ENCODE measurements at regions not wholly inside any gene's neighbourhood (a gene's known extent, or its start where the extent isn't known, plus 50 kb on each side); places are given as distances from the start of the nearest gene placed in this dataset.

DNA sequence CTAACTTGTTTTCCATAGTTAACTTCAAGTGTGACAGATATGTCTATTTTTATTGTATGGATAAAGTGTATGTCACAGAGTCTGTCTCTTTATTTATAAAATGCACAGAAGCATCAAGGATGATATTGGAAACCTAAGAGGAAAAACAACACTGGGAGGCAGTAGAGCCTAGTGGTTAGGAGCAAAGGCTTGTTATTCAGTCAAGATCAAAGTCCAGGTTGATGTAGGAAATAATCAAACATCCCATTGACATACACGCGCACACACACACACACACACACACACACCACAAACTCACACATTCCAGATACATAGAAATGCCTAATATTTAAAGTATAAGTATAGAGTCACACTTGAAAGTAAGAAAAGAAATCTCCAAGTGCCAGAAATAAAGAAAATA lies 206.8 kb downstream of the CHRDL1 start:
- Histone ChIP-seq H3K36me3 (replicated peaks; ENCODE audit: insufficient read depth, low read depth) (no peaks in the 10 kb centered on the region), H3K4me2 (no peak overlapping the region), H3K27ac (no peak overlapping the region), H3K9me2 (replicated peaks; ENCODE audit: insufficient read depth) (no peaks in the 10 kb centered on the region), H3K4me1 (ENCODE audit: insufficient read depth) (no peaks in the 10 kb centered on the region), H2AFZ (no peak overlapping the region), H3K79me2 (no peaks in the 10 kb centered on the region), H3K27me3 (no peaks in the 10 kb centered on the region), H3K9me3 (ENCODE audit: low read depth) (no peaks in the 10 kb centered on the region), H4K20me1 (ENCODE audit: insufficient read depth, poor library complexity, severe bottlenecking) (no peaks in the 10 kb centered on the region), H3K4me3 (no peak overlapping the region)
- TF ChIP-seq, protein P1, sequence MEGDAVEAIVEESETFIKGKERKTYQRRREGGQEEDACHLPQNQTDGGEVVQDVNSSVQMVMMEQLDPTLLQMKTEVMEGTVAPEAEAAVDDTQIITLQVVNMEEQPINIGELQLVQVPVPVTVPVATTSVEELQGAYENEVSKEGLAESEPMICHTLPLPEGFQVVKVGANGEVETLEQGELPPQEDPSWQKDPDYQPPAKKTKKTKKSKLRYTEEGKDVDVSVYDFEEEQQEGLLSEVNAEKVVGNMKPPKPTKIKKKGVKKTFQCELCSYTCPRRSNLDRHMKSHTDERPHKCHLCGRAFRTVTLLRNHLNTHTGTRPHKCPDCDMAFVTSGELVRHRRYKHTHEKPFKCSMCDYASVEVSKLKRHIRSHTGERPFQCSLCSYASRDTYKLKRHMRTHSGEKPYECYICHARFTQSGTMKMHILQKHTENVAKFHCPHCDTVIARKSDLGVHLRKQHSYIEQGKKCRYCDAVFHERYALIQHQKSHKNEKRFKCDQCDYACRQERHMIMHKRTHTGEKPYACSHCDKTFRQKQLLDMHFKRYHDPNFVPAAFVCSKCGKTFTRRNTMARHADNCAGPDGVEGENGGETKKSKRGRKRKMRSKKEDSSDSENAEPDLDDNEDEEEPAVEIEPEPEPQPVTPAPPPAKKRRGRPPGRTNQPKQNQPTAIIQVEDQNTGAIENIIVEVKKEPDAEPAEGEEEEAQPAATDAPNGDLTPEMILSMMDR (IDR thresholded peaks at IDR 0.05; ENCODE audit: poor library complexity): no peak
- peak; percentile 23 for DNase-seq (ENCODE audit: low spot score)
- 69% methylated on average over 2 of the region's 2 CpGs for WGBS (ENCODE audit: low lambda C conversion rate, missing lambda C conversion rate)

- no peaks in the 10 kb centered on the region for H4K20me1 ChIP-seq (ENCODE audit: insufficient read depth, poor library complexity, severe bottlenecking)
- H3K4me3 ChIP-seq: no peak overlapping the region
- no peaks in the 10 kb centered on the region for H3K79me2 ChIP-seq
- no peak overlapping the region for H2AFZ ChIP-seq
- H3K4me1 ChIP-seq (ENCODE audit: insufficient read depth): no peaks in the 10 kb centered on the region
- no peak for TF ChIP-seq EZH2phosphoT487 (IDR thresholded peaks at IDR 0.05; ENCODE audit: low read depth, severe bottlenecking, unreplicated experiment)
- no peak for TF ChIP-seq EZH2 (IDR thresholded peaks at IDR 0.05; ENCODE audit: borderline replicate concordance)
- TF ChIP-seq, protein P1 (IDR thresholded peaks at IDR 0.05; ENCODE audit: poor library complexity): no peak
- no peaks in the 10 kb centered on the region for H3K36me3 ChIP-seq (replicated peaks; ENCODE audit: insufficient read depth, low read depth)
- H3K9me2 ChIP-seq (replicated peaks; ENCODE audit: insufficient read depth): no peaks in the 10 kb centered on the region
- H3K9me3 ChIP-seq (ENCODE audit: low read depth): no peaks in the 10 kb centered on the region
- WGBS (ENCODE audit: low lambda C conversion rate, missing lambda C conversion rate): 84% methylated on average over 8 of the region's 8 CpGs
- no peak for DNase-seq (ENCODE audit: low spot score)
- no peak overlapping the region for H3K4me2 ChIP-seq
- no peaks in the 10 kb centered on the region for H3K27me3 ChIP-seq
- H3K27ac ChIP-seq: no peak overlapping the region
Observed at GRCh38 chrX:110600745-110601310, 194.8 kb downstream of the CHRDL1 start.

GRCh38 chrX:110614596-110614995 lies 181.0 kb downstream of the CHRDL1 start:
- Histone ChIP-seq H3K4me2 (no peak overlapping the region), H3K79me2 (no peaks in the 10 kb centered on the region), H3K36me3 (replicated peaks; ENCODE audit: insufficient read depth, low read depth) (no peaks in the 10 kb centered on the region), H2AFZ (no peak overlapping the region), H3K9me2 (replicated peaks; ENCODE audit: insufficient read depth) (no peaks in the 10 kb centered on the region), H3K9me3 (ENCODE audit: low read depth) (no peaks in the 10 kb centered on the region), H3K27me3 (no peaks in the 10 kb centered on the region), H3K4me3 (no peak overlapping the region), H3K27ac (no peak overlapping the region), H3K4me1 (ENCODE audit: insufficient read depth) (no peaks in the 10 kb centered on the region), H4K20me1 (ENCODE audit: insufficient read depth, poor library complexity, severe bottlenecking) (no peaks in the 10 kb centered on the region)
- no peak for DNase-seq (ENCODE audit: low spot score)
- TF ChIP-seq, protein P1 (IDR thresholded peaks at IDR 0.05; ENCODE audit: poor library complexity): no peak
- TF ChIP-seq EZH2phosphoT487 (IDR thresholded peaks at IDR 0.05; ENCODE audit: low read depth, severe bottlenecking, unreplicated experiment) (no peak), EZH2 (IDR thresholded peaks at IDR 0.05; ENCODE audit: borderline replicate concordance) (no peak)
